H9 (cell line): ENCODE measurements at regions not wholly inside any gene's neighbourhood (a gene's known extent, or its start where the extent isn't known, plus 50 kb on each side); places are given as distances from the start of the nearest gene placed in this dataset.

Experiments used
- DNase-seq: peaks from one replicate; pipeline ENCODE4 v3.0.0-alpha.2; 2017
- H2AFZ ChIP-seq: one replicate; pipeline ENCODE4 v1.6.1; 2013; ENCODE audit warnings: mild to moderate bottlenecking, low read length, control low read depth, moderate library complexity
- H2AK5ac ChIP-seq: 2 replicates; pipeline ENCODE4 v1.6.1; 2013; ENCODE audit warnings: low read length, control low read depth, mixed read lengths; ENCODE audit not compliant: insufficient read length
- H2BK120ac ChIP-seq: one replicate; pipeline ENCODE4 v1.6.1; 2013; ENCODE audit warnings: low read depth, mild to moderate bottlenecking, low read length, control low read depth, inconsistent platforms; ENCODE audit not compliant: poor library complexity, severe bottlenecking
- H2BK12ac ChIP-seq: 2 replicates; pipeline ENCODE4 v1.6.1; 2013; ENCODE audit warnings: low read length, control low read depth, mixed read lengths, low read depth; ENCODE audit not compliant: insufficient read length
- H2BK15ac ChIP-seq: 2 replicates; pipeline ENCODE4 v1.6.1; 2013; ENCODE audit warnings: low read depth, low read length, control low read depth
- H2BK20ac ChIP-seq: one replicate; pipeline ENCODE4 v1.6.1; 2013; ENCODE audit warnings: low read depth, mild to moderate bottlenecking, low read length, control low read depth, inconsistent platforms; ENCODE audit not compliant: poor library complexity, severe bottlenecking
- H2BK5ac ChIP-seq: 2 replicates; pipeline ENCODE4 v1.6.1; 2013; ENCODE audit warnings: low read length, control low read depth, mixed read lengths; ENCODE audit not compliant: insufficient read length
- H3K14ac ChIP-seq: 2 replicates; pipeline ENCODE4 v1.6.1; 2013; ENCODE audit warnings: low read length, control low read depth; ENCODE audit not compliant: insufficient read depth
- H3K18ac ChIP-seq: 2 replicates; pipeline ENCODE4 v1.6.1; 2013; ENCODE audit warnings: low read depth, mild to moderate bottlenecking, mixed read lengths, low read length, control low read depth; ENCODE audit not compliant: insufficient read length
- H3K23ac ChIP-seq: 2 replicates; pipeline ENCODE4 v1.6.1; 2013; ENCODE audit warnings: low read length, control low read depth, mixed read lengths, low read depth; ENCODE audit not compliant: insufficient read length
- H3K23me2 ChIP-seq: 2 replicates; pipeline ENCODE4 v1.6.1; 2013; ENCODE audit warnings: low read depth, mild to moderate bottlenecking, mixed read lengths, low read length, control low read depth; ENCODE audit not compliant: insufficient read length, poor library complexity, severe bottlenecking
- H3K27ac ChIP-seq: 2 replicates; pipeline ENCODE4 v1.5.1; 2013; ENCODE audit warnings: low read length, control low read depth, mixed read lengths, low read depth; ENCODE audit not compliant: insufficient read length
- H3K27me3 ChIP-seq: 2 replicates; pipeline ENCODE4 v1.6.1; 2013; ENCODE audit warnings: low read length, control low read depth, inconsistent platforms; ENCODE audit not compliant: insufficient read depth
- H3K4ac ChIP-seq: 2 replicates; pipeline ENCODE4 v1.6.1; 2013; ENCODE audit warnings: low read depth, mild to moderate bottlenecking, control low read depth, inconsistent platforms, low read length, moderate library complexity
- H3K4me1 ChIP-seq: 2 replicates; pipeline ENCODE4 v1.6.1; 2013; ENCODE audit warnings: low read length, control low read depth, inconsistent platforms; ENCODE audit not compliant: insufficient read depth
- H3K4me2 ChIP-seq: 2 replicates; pipeline ENCODE4 v1.6.1; 2013; ENCODE audit warnings: low read length, control low read depth, mixed read lengths; ENCODE audit not compliant: insufficient read length, insufficient read depth
- H3K56ac ChIP-seq: 2 replicates; pipeline ENCODE4 v1.6.1; 2013; ENCODE audit warnings: low read depth, mild to moderate bottlenecking, mixed read lengths, low read length, control low read depth; ENCODE audit not compliant: insufficient read length
- H3K79me1 ChIP-seq: 2 replicates; pipeline ENCODE4 v1.6.1; 2013; ENCODE audit warnings: low read depth, mild to moderate bottlenecking, moderate library complexity, low read length, control low read depth, inconsistent platforms; ENCODE audit not compliant: insufficient read depth, poor library complexity, severe bottlenecking
- H3K79me2 ChIP-seq: 2 replicates; pipeline ENCODE4 v1.6.1; 2013; ENCODE audit warnings: low read length, control low read depth, inconsistent platforms; ENCODE audit not compliant: insufficient read depth
- H3K9ac ChIP-seq: 2 replicates; pipeline ENCODE4 v1.6.1; 2013; ENCODE audit warnings: low read length, control low read depth, mixed read lengths; ENCODE audit not compliant: insufficient read length; ENCODE audit errors: extremely low read depth
- H3K9me3 ChIP-seq: one replicate; pipeline ENCODE4 v1.6.1; 2013; ENCODE audit warnings: low read depth, low read length, inconsistent platforms; ENCODE audit not compliant: control insufficient read depth
- H3T11ph ChIP-seq: one replicate; pipeline ENCODE4 v1.6.1; 2013; ENCODE audit warnings: mild to moderate bottlenecking, low read length, control low read depth, inconsistent platforms
- H4K20me1 ChIP-seq: one replicate; pipeline ENCODE4 v1.6.1; 2013; ENCODE audit not compliant: control insufficient read depth, insufficient read length, insufficient read depth
- H4K5ac ChIP-seq: 2 replicates; pipeline ENCODE4 v1.6.1; 2013; ENCODE audit warnings: low read depth, mild to moderate bottlenecking, mixed read lengths, low read length, control low read depth; ENCODE audit not compliant: insufficient read length
- H4K8ac ChIP-seq: replicated peaks from 2 replicates; pipeline ENCODE4 v1.6.1; 2013; ENCODE audit warnings: low read length, control low read depth, mixed read lengths, low read depth; ENCODE audit not compliant: insufficient read length
- H4K91ac ChIP-seq: 2 replicates; pipeline ENCODE4 v1.6.1; 2013; ENCODE audit warnings: low read depth, mild to moderate bottlenecking, moderate library complexity, mixed read lengths, low read length, control low read depth; ENCODE audit not compliant: insufficient read length
- H3K27ac Mint-ChIP-seq, 3 experiments: 2 replicates in 2 of 3; 3 replicates in 1 of 3; pipeline ENCODE4 v1.8.0; 2020 to 2021; ENCODE audit warnings: mixed read lengths in 3 of 3, mild to moderate bottlenecking in 1 of 3, moderate library complexity in 1 of 3
- H3K27me3 Mint-ChIP-seq: 2 replicates; pipeline ENCODE4 v1.8.0; 2021; ENCODE audit warnings: low read depth, mild to moderate bottlenecking, moderate library complexity, mixed read lengths
- H3K36me3 Mint-ChIP-seq, 3 experiments: 2 replicates in 2 of 3; 3 replicates in 1 of 3; pipeline ENCODE4 v1.8.0; 2020 to 2021; ENCODE audit warnings: low read depth in 3 of 3, mixed read lengths in 3 of 3; ENCODE audit not compliant: insufficient read depth in 1 of 3
- H3K4me1 Mint-ChIP-seq, 2 experiments: 2 replicates each; pipeline ENCODE4 v1.8.0; 2020; ENCODE audit warnings: mixed read lengths in 2 of 2
- H3K4me3 Mint-ChIP-seq, 2 experiments: 2 replicates in 1 of 2; 3 replicates in 1 of 2; pipeline ENCODE4 v1.8.0; 2020 to 2021; ENCODE audit warnings: mild to moderate bottlenecking in 2 of 2, mixed read lengths in 2 of 2, moderate library complexity in 1 of 2
- H3K9me3 Mint-ChIP-seq, 2 experiments: 2 replicates in 1 of 2; 3 replicates in 1 of 2; pipeline ENCODE4 v1.8.0; 2020; ENCODE audit warnings: mild to moderate bottlenecking in 2 of 2, mixed read lengths in 2 of 2, moderate library complexity in 1 of 2
- CTCF ChIP-seq: fragments of 200-600 bp; sonication (generic); conservative IDR thresholded peaks from 3 replicates; pipeline ENCODE4 v1.8.0; 2021; ENCODE audit warnings: antibody characterized with exemption, mild to moderate bottlenecking
- WGBS: extraction: QIAGEN DNeasy Blood & Tissue Kit; methylation state at CpG from one replicate; pipeline ENCODE4 v1.1.7; 2013; ENCODE audit warnings: missing lambda C conversion rate, low lambda C conversion rate, mixed read lengths; ENCODE audit not compliant: insufficient read length; ENCODE audit errors: extremely low coverage; 5-methylcytosine and 5-hydroxymethylcytosine counted together

GRCh38 chr13:72253754-72254153 lies 386.8 kb upstream of the DACH1 start:
- H3K9ac ChIP-seq, result no peak overlapping the region
- no peak overlapping the region for H3K56ac ChIP-seq
- H2BK5ac ChIP-seq, result no peak overlapping the region
- no peak overlapping the region for H3K27ac Mint-ChIP-seq
- H3K27me3 ChIP-seq, result no peaks in the 10 kb centered on the region
- no peaks in the 10 kb centered on the region; the same call in 1 of the 2 replicates for H3K27me3 Mint-ChIP-seq
- no peak overlapping the region for H3K18ac ChIP-seq
- H3K14ac ChIP-seq, result no peak overlapping the region
- no peaks in the 10 kb centered on the region for H3K79me2 ChIP-seq
- no peak for TF ChIP-seq CTCF
- H3T11ph ChIP-seq, result no peak overlapping the region
- no peaks in the 10 kb centered on the region for H4K20me1 ChIP-seq
- no peak overlapping the region for H3K4ac ChIP-seq
- no peaks in the 10 kb centered on the region for H3K9me3 Mint-ChIP-seq
- no peak overlapping the region for H3K4me2 ChIP-seq
- H4K8ac ChIP-seq, result no peak overlapping the region
- no CpG with 5 or more reads among the region's 4 CpGs for WGBS
- no peak overlapping the region for H2AFZ ChIP-seq
- no peak overlapping the region for H2BK12ac ChIP-seq
- H2BK15ac ChIP-seq, result no peak overlapping the region
- no peak overlapping the region for H4K91ac ChIP-seq
- no peak overlapping the region for H3K23ac ChIP-seq
- DNase-seq, result no peak
- no peaks in the 10 kb centered on the region for H3K79me1 ChIP-seq
- H2BK20ac ChIP-seq, result no peak overlapping the region
- no peak overlapping the region for H4K5ac ChIP-seq
- no peak overlapping the region for H2AK5ac ChIP-seq
- H3K4me1 Mint-ChIP-seq, result peaks cover 10 to 11% of the 10 kb centered on the region in 2 experiments
- no peak overlapping the region for H3K27ac ChIP-seq
- no peaks in the 10 kb centered on the region for H3K9me3 ChIP-seq
- H3K23me2 ChIP-seq, result no peaks in the 10 kb centered on the region
- no peaks in the 10 kb centered on the region; the same call in 1 of the 2 replicates for H3K4me1 ChIP-seq
- H3K4me3 Mint-ChIP-seq, result no peak overlapping the region
- H3K36me3 Mint-ChIP-seq, result no peaks in the 10 kb centered on the region
- no peak overlapping the region for H2BK120ac ChIP-seq
